ENCODE measurements at regions not wholly inside any gene's neighbourhood (a gene's known extent, or its start where the extent isn't known, plus 50 kb on each side); places are given as distances from the start of the nearest gene placed in this dataset.

GRCh38 chr13:106377341-106377740 is 158.1 kb downstream of the EFNB2 start:
- POLR2A ChIA-PET: no interaction called here
- DNase-seq (no peak), ATAC-seq (no peak)
- Mint-ChIP-seq H3K27me3 (peaks cover 3 to 29% (median 7%) of the 10 kb centered on the region in 5 donors), H3K4me1 (peaks cover 0 to 4% (median 0%) of the 10 kb centered on the region in 4 donors), H3K36me3 (no peaks in the 10 kb centered on the region), H3K4me3 (no peak overlapping the region), H3K9me3 (no peaks in the 10 kb centered on the region), H3K27ac (no peak overlapping the region)

DNA sequence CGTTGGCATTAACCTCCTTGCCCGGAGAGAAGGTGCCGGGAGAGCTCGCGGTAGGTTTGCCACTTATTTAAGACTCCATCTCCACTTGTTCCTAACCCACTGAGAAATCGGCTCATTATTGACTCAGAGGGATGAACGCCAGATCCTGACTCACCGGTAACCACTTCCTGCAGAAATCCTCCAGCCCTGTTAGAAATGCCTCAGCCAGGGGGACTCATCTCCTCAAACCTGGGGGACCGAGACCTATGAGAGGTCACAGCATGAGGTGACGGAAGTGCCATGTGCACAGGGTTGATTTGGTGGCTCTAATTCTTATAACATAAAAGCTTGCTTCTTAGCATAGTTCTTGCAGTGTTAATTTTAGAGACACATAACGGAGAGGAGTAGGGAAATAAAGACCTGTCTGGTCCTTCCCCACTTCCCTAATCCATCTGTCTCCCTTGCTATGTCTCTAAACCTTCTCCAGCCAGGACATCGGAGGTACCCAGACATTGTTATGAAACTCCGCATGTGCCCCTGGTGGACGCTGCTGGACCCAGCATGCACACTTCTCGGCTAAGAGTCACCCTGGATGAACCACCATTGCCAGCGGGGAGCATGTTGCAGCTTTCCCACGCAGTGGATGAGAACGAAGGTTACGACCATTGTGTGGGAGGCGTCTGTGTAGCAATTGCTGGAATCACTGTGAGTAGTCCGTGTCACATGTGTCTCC is 158.9 kb downstream of the EFNB2 start:
- no peaks in the 10 kb centered on the region for H3K9me3 Mint-ChIP-seq
- ATAC-seq (no peak), DNase-seq (no peak)
- H3K4me3 Mint-ChIP-seq: no peak overlapping the region
- H3K36me3 Mint-ChIP-seq: no peaks in the 10 kb centered on the region
- peaks cover 0 to 4% (median 0%) of the 10 kb centered on the region in 4 donors for H3K4me1 Mint-ChIP-seq
- H3K27me3 Mint-ChIP-seq: peaks cover 3 to 29% (median 7%) of the 10 kb centered on the region in 5 donors
- H3K27ac Mint-ChIP-seq: no peak overlapping the region
- POLR2A ChIA-PET: no interaction called here

DNA sequence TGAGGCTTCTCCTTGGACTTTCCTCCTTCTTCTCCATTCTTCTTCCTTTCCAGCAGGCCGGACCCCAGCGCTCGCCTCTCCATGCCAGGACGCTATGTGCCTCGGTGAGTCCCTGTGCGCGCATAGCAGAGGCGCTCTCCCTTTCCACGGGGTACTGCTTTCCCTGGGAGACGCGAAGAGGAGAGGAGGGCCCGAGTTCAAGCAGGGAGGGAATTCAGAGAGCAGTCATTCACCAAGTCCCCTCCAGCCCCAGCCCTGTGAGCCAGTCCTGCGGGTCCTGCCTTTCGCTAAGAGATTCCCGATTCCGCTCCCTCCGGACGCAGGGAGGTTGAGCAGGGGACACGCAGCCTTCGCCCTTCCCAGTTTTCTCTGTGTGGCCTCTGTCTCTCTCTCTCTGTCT is 160.4 kb downstream of the EFNB2 start:
- ATAC-seq: no peak
- Mint-ChIP-seq H3K4me3 (no peak overlapping the region), H3K4me1 (peaks cover 0 to 4% (median 0%) of the 10 kb centered on the region in 4 donors), H3K36me3 (no peaks in the 10 kb centered on the region), H3K9me3 (no peaks in the 10 kb centered on the region), H3K27ac (no peak overlapping the region), H3K27me3 (peaks cover 5 to 44% (median 11%) of the 10 kb centered on the region in 5 donors)
- POLR2A ChIA-PET: no interaction called here
- DNase-seq: no peak

DNA sequence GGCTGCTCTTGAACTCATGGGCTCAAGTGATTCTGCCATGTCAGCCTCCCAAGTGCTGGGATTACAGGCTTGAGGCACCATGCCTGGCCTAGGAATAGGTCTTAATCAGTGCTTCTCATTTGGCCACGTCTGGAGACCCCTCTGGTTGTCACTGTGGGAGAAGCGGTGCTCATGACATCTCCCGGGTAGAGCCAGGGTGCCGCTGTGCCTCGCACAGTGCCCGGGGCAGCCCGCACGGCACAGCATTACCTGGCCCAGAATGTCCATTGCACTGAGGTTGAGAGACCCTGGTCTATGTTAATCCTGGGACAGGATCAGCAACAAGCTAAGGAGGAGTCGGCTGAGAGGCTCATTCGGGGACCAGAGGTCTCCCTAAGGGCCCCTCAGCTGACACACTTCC is 160.8 kb downstream of the EFNB2 start:
- no peaks in the 10 kb centered on the region for H3K9me3 Mint-ChIP-seq

DNA sequence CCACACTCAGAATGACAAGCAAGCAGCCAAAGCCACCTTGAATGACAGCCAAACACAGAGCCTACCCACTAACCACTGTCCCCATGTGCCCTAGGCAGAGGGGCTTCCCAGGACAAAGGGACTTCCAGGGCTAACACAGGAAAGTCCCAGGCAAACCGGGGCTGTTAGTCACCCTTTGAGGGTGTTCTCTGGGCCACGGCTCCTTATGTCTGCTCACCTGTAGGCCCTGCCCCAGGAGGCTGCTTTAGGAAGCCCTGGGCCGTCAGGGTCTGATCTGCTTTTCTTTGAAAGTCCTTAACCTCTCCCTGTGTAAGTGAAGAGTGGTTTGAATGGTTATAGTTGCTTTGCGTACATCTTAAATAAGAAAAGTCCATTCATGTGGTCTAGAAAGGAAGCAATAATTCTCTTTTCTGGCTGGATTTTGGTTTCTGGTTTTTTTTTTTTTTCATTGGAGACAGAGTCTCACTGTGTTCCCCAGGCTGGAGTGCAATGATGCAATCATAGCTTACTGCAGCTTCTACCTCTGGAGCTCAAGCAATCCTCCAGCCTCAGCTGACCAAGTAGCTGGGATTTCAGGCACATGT is 161.4 kb downstream of the EFNB2 start:
- Mint-ChIP-seq H3K9me3 (no peaks in the 10 kb centered on the region), H3K4me1 (peaks cover 0 to 4% (median 0%) of the 10 kb centered on the region in 4 donors), H3K36me3 (no peaks in the 10 kb centered on the region), H3K4me3 (no peak overlapping the region), H3K27ac (no peak overlapping the region), H3K27me3 (peaks cover 5 to 42% (median 11%) of the 10 kb centered on the region in 5 donors)
- DNase-seq: no peak
- POLR2A ChIA-PET: no interaction called here
- ATAC-seq: no peak

More for the DNA sequence above, 160.8 kb downstream of the EFNB2 start:
- peaks cover 0 to 4% (median 0%) of the 10 kb centered on the region in 4 donors for H3K4me1 Mint-ChIP-seq
- POLR2A ChIA-PET: no interaction called here
- DNase-seq (no peak), ATAC-seq (no peak)
- no peaks in the 10 kb centered on the region for H3K36me3 Mint-ChIP-seq
- H3K27ac Mint-ChIP-seq: no peak overlapping the region
- H3K4me3 Mint-ChIP-seq: no peak overlapping the region
- peaks cover 5 to 44% (median 11%) of the 10 kb centered on the region in 5 donors for H3K27me3 Mint-ChIP-seq

- H3K27me3 Mint-ChIP-seq: peaks cover 2 to 35% (median 12%) of the 10 kb centered on the region in 5 donors
- H3K4me1 Mint-ChIP-seq: peaks cover 0 to 4% (median 0%) of the 10 kb centered on the region in 4 donors
- H3K9me3 Mint-ChIP-seq: no peaks in the 10 kb centered on the region
- peak overlapping the region in 1 of 10 donors; percentile 52 for H3K27ac Mint-ChIP-seq
- no peaks in the 10 kb centered on the region for H3K36me3 Mint-ChIP-seq
- ATAC-seq: no peak
- POLR2A ChIA-PET: no interaction called here
- H3K4me3 Mint-ChIP-seq: no peak overlapping the region
- no peak for DNase-seq
These were observed 162.0 kb downstream of the EFNB2 start for GRCh38 chr13:106373304-106373988.

DNA sequence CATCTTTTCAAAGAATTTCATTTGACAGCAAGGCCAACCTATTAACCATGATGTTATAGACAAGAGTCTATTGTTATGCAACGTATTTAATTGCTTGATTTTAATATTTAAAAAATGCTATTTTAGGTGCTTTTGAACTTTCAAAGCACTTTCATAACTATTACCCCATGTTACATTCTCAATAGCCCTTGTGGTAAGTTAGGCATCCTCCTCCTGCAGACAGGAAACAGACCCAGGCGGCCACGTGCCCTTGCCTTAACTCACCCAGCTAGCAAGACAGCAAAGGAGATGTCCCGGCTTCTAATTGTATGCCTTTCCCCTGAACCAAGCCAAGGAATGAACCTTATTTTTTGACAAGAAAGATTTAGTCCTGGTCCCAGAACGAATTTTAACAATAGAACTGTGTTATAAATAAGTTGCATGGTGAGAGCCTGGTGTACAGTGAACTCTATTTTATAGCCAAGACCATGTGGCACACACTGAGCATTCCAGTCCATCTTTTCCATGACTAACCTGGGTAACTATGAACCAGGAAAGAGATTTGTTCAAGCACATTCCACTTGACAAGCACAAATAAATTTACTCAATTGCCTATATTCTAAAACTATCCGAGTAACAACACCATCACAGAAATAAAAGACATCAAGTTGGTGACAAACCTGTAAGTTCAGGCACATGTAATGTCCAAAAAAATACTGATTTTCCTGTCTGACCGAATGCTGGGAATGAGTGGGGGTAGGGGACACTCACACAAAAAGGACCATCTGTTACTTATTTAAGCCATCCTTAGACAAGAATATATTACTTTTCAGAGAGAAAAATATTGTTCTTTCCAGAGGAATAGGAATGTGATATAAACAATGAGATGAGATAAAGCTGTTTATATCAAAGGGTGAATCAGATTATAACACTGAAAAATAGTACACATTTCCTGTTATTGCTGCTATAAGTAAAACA is 163.0 kb downstream of the EFNB2 start:
- peaks cover 0 to 4% (median 0%) of the 10 kb centered on the region in 4 donors for H3K4me1 Mint-ChIP-seq
- DNase-seq: no peak
- H3K9me3 Mint-ChIP-seq: no peaks in the 10 kb centered on the region
- no peak for ATAC-seq
- POLR2A ChIA-PET: no interaction called here
- H3K27ac Mint-ChIP-seq: no peak overlapping the region
- no peak overlapping the region for H3K4me3 Mint-ChIP-seq
- no peaks in the 10 kb centered on the region for H3K36me3 Mint-ChIP-seq
- peaks cover 2 to 31% (median 10%) of the 10 kb centered on the region in 5 donors for H3K27me3 Mint-ChIP-seq

DNA sequence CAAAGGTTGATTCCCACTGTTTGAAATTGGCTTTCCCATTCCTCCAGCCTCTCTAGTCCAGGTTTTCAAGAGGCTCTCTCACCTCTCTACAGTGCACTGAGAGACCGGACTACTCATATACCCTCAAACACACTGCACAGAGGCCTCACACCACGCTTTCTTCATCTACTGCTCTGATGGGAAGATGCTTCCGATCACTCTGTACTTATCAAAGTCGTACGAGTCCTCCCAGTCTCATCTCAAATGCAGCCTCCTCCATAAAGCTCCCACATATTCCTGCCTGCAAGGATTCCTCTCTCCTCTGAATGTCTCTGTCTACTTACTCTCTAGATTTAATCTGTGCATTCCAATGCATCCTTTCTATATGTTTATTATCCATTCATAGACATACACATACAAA is 164.4 kb downstream of the EFNB2 start:
- Mint-ChIP-seq H3K4me1 (peaks cover 0 to 4% (median 0%) of the 10 kb centered on the region in 4 donors), H3K9me3 (peaks cover 0 to 3% (median 0%) of the 10 kb centered on the region in 9 donors), H3K36me3 (no peaks in the 10 kb centered on the region), H3K4me3 (no peak overlapping the region), H3K27ac (no peak overlapping the region), H3K27me3 (peaks cover 0 to 22% (median 9%) of the 10 kb centered on the region in 5 donors)
- ATAC-seq (no peak), DNase-seq (no peak)
- POLR2A ChIA-PET: no interaction called here

GRCh38 chr13:106369858-106370257 is 165.6 kb downstream of the EFNB2 start:
- H3K9me3 Mint-ChIP-seq: peaks cover 0 to 6% (median 0%) of the 10 kb centered on the region in 9 donors

DNA sequence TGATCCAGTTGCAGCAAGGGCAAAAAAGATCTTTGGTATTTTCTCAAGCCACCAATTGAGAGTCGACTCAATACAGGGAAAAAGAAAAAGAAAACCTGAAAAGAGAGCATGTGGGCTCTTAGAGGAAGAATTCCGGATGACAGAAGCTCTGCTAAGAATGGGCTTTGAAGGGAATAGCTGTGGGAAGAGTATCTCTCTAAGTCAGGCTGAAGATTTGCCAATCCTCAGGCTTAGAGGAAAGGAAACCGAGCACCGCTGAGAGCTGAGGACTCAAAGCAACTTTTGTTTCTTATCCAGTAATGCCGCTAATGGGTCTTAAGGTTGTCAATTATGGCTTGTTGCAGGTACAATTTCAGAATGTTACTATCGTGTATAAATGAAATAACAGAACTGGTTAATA is 166.4 kb downstream of the EFNB2 start:
- H3K27me3 Mint-ChIP-seq: peaks cover 0 to 15% (median 9%) of the 10 kb centered on the region in 5 donors
- POLR2A ChIA-PET: no interaction called here
- DNase-seq (no peak), ATAC-seq (no peak)
- no peak overlapping the region for H3K4me3 Mint-ChIP-seq
- no peaks in the 10 kb centered on the region for H3K36me3 Mint-ChIP-seq
- peaks cover 0 to 4% (median 0%) of the 10 kb centered on the region in 4 donors for H3K4me1 Mint-ChIP-seq
- peaks cover 0 to 6% (median 0%) of the 10 kb centered on the region in 9 donors for H3K9me3 Mint-ChIP-seq
- no peak overlapping the region for H3K27ac Mint-ChIP-seq

More at GRCh38 chr13:106369858-106370257, 165.6 kb downstream of the EFNB2 start:
- Mint-ChIP-seq H3K4me1 (peaks cover 0 to 4% (median 0%) of the 10 kb centered on the region in 4 donors), H3K27me3 (peaks cover 0 to 15% (median 9%) of the 10 kb centered on the region in 5 donors), H3K4me3 (no peak overlapping the region), H3K27ac (no peak overlapping the region), H3K36me3 (no peaks in the 10 kb centered on the region)
- no peak for DNase-seq
- POLR2A ChIA-PET: no interaction called here
- no peak for ATAC-seq

DNA sequence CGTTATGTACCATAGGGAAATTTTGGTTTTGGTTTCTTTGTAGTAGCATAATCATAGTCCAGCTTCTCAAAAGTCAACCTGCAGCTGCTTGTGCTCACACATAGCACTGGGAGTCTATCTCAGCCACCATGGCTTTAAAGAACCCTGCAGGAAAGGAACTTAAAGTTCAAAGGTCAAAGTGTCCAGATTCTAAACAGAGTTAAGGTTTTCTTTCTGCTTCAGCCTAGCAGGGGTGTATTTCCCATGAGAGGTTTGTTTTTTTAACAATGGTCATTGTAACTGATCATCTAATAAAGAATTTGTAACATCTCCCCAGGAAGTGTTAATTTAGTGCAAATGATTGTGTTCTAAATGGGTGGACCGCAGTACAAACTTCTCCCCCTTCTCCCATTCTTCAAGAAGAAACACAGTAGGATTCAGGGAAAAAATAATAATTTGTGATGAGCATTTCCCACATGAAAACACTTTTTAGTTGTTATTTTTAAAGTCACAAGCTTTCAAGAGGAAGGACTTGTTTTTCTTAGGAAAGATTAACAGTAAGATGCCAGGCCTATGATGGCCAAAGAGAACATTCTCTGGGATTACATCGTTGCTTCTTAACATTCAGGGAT is 168.0 kb downstream of the EFNB2 start:
- Mint-ChIP-seq H3K36me3 (no peaks in the 10 kb centered on the region), H3K27ac (no peak overlapping the region), H3K9me3 (peaks cover 0 to 6% (median 0%) of the 10 kb centered on the region in 9 donors), H3K4me3 (no peak overlapping the region), H3K27me3 (peaks cover 0 to 21% (median 9%) of the 10 kb centered on the region in 5 donors), H3K4me1 (no peaks in the 10 kb centered on the region)
- DNase-seq (no peak), ATAC-seq (no peak)
- POLR2A ChIA-PET: no interaction called here

DNA sequence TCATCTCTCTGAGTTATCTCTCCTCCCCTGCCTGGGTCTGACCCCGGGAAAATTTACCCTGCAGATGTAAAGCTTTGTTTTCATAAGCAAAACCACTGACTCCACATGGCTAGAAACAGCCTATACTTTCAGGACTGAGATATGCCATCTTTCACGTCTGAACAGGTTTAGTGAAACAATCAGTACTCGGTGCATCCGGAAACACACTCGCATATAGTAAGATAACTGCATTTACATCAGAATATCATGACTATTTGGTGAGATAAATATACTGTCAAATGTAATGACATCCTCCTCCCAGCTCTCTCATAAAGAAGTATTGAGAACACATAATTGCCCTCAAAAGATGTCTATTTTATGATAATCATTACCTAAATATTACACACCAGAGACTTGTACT is 172.8 kb downstream of the EFNB2 start:
- POLR2A ChIA-PET: no interaction called here
- H3K4me3 Mint-ChIP-seq: no peak overlapping the region
- peaks cover 0 to 18% (median 2%) of the 10 kb centered on the region in 5 donors for H3K27me3 Mint-ChIP-seq

More for the DNA sequence above, 172.8 kb downstream of the EFNB2 start:
- no peak overlapping the region for H3K27ac Mint-ChIP-seq
- peaks cover 0 to 3% (median 3%) of the 10 kb centered on the region in 3 donors for H3K36me3 Mint-ChIP-seq
- no peak for DNase-seq
- H3K9me3 Mint-ChIP-seq: peaks cover 0 to 6% (median 3%) of the 10 kb centered on the region in 9 donors
- H3K4me1 Mint-ChIP-seq: no peaks in the 10 kb centered on the region
- no peak for ATAC-seq

Data from naive thymus-derived CD8-positive, alpha-beta T cell (primary cell).